ENCODE measurements at regions not wholly inside any gene's neighbourhood (a gene's known extent, or its start where the extent isn't known, plus 50 kb on each side); places are given as distances from the start of the nearest gene placed in this dataset.

GRCh38 chr4:159487284-159487747 is 384.4 kb downstream of the RAPGEF2 start:
- ChIA-PET CTCF (interaction anchor here (0.7 to 2.2 kb wide), 10 partner anchors 9 to 729 kb away, joined by 3 to 21 read pairs (median 3); no protein-coding TSS in a partner anchor), POLR2A (no interaction called here)
- Mint-ChIP-seq H3K27ac (no peak overlapping the region), H3K36me3 (no peaks in the 10 kb centered on the region), H3K4me3 (no peak overlapping the region), H3K9me3 (no peaks in the 10 kb centered on the region), H3K4me1 (ENCODE audit: low read depth) (no peaks in the 10 kb centered on the region), H3K27me3 (peaks cover 6% of the 10 kb centered on the region)
- peak; percentile 40 for DNase-seq
- intact Hi-C loops (cut with micrococcal nuclease) = no loop called here

DNA sequence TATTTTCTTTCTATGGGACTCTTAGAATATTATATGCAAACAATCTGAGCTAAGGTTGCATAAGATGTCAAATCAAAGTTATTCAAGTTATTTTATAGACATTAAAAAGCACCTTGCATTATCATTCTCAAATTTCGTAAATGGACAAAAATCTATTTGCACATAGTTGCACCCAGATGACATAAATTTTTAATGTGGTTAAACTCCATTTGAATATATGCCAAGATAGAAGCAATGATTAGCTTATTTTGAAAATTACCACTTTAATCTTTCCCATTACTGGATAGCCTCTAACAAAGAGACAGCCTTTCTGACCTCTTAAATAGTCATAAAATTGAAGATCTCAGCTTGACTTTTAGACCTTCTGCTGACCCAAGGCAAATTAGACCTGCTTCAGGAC is 386.8 kb downstream of the RAPGEF2 start:
- H3K27me3 Mint-ChIP-seq = no peaks in the 10 kb centered on the region
- intact Hi-C loops (cut with micrococcal nuclease) = no loop called here

GRCh38 chr4:159495515-159496236 is 392.8 kb downstream of the RAPGEF2 start:
- Mint-ChIP-seq H3K36me3 (no peaks in the 10 kb centered on the region), H3K4me1 (ENCODE audit: low read depth) (no peaks in the 10 kb centered on the region), H3K9me3 (no peaks in the 10 kb centered on the region), H3K27me3 (no peaks in the 10 kb centered on the region), H3K4me3 (no peak overlapping the region), H3K27ac (no peak overlapping the region)
- ChIA-PET CTCF (interaction anchor here (3.2 kb wide), 1 partner anchor 9 kb away, joined by 21 read pairs; no protein-coding TSS in a partner anchor), POLR2A (no interaction called here)
- intact Hi-C loops (cut with micrococcal nuclease) = no loop called here
- DNase-seq = no peak

More for the DNA sequence above, 386.8 kb downstream of the RAPGEF2 start:
- no peaks in the 10 kb centered on the region for H3K36me3 Mint-ChIP-seq
- H3K4me3 Mint-ChIP-seq = no peak overlapping the region
- ChIA-PET POLR2A (no interaction called here), CTCF (no interaction called here)
- H3K4me1 Mint-ChIP-seq (ENCODE audit: low read depth) = no peaks in the 10 kb centered on the region
- H3K9me3 Mint-ChIP-seq = no peaks in the 10 kb centered on the region
- H3K27ac Mint-ChIP-seq = no peak overlapping the region
- no peak for DNase-seq

DNA sequence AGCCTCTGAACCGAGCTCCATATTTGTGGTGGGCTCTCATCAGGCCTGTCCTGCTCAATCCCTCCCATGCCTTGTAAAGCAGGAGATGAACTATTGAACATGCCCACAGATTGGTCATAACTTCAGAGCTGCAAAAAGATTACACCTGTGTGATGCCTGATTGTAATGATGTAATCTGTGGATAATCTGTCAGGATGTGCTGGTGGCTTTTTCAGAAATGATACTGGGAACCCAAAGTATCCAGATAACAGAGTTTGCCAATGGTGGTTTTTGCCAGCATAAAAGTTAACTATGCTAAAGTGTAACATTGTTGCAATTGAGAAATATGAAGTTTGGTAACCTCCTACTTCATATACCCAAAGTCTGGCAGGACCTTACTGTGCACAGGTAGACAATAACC is 393.4 kb downstream of the RAPGEF2 start:
- no peak overlapping the region for H3K27ac Mint-ChIP-seq
- no peaks in the 10 kb centered on the region for H3K36me3 Mint-ChIP-seq
- no peak for DNase-seq
- ChIA-PET POLR2A (no interaction called here), CTCF (interaction anchor here (3.2 kb wide), 1 partner anchor 9 kb away, joined by 21 read pairs; no protein-coding TSS in a partner anchor)
- no peak overlapping the region for H3K4me3 Mint-ChIP-seq
- no peaks in the 10 kb centered on the region for H3K9me3 Mint-ChIP-seq
- intact Hi-C loops (cut with micrococcal nuclease) = no loop called here
- no peaks in the 10 kb centered on the region for H3K27me3 Mint-ChIP-seq
- H3K4me1 Mint-ChIP-seq (ENCODE audit: low read depth) = no peaks in the 10 kb centered on the region

DNA sequence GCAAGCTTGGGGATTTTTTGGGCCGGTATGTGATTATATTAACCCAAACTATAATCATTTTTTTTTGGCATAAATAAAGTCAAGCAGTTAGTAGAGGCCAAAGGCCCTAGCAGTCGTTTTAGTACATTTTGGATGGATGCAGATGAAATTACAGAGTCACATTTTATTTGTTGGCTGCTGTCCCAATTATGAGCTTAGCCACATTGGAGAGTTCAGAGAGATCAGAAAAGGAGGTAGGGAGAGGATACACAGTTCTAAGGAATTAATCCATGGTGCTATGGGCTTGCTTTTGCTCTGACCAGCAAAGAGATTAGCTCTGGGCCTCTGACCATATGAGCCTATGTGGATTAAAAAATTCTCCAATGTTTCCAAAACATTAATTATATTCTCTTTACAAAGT is 395.1 kb downstream of the RAPGEF2 start:
- DNase-seq = no peak
- Mint-ChIP-seq H3K36me3 (no peaks in the 10 kb centered on the region), H3K4me3 (no peak overlapping the region), H3K27ac (no peak overlapping the region), H3K9me3 (no peaks in the 10 kb centered on the region), H3K27me3 (no peaks in the 10 kb centered on the region), H3K4me1 (ENCODE audit: low read depth) (no peaks in the 10 kb centered on the region)
- CTCF ChIA-PET = interaction anchor here (3.2 kb wide), 1 partner anchor 11 kb away, joined by 21 read pairs; no protein-coding TSS in a partner anchor
- POLR2A ChIA-PET = no interaction called here
- intact Hi-C loops (cut with micrococcal nuclease) = no loop called here

- no peaks in the 10 kb centered on the region for H3K9me3 Mint-ChIP-seq
Observed at GRCh38 chr4:159498446-159499115, 395.7 kb downstream of the RAPGEF2 start.

DNA sequence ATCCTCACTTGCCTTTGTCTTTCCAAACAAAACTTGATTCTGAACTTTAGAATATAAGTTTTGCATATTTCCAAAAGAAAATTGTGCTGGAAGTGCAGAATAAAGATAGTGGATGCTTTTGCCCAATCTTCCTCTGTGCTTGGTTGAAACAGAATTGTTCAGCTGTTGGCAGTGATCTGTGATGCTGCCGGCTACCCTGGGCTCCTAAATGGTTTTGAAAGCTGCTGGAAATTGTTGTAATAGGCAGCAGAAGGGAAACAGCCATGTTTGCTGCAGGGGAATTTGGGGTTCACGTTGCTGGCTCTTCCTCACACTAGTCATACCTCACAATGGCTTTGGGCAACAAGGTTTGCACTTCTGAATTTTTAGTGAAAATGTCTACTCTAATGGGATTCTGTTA is 398.0 kb downstream of the RAPGEF2 start:
- Mint-ChIP-seq H3K27me3 (peaks cover 5% of the 10 kb centered on the region), H3K27ac (no peak overlapping the region), H3K4me3 (no peak overlapping the region), H3K36me3 (no peaks in the 10 kb centered on the region), H3K9me3 (no peaks in the 10 kb centered on the region), H3K4me1 (ENCODE audit: low read depth) (no peaks in the 10 kb centered on the region)
- no peak for DNase-seq
- intact Hi-C loops (cut with micrococcal nuclease) = no loop called here
- ChIA-PET CTCF (no interaction called here), POLR2A (no interaction called here)

More at GRCh38 chr4:159498446-159499115, 395.7 kb downstream of the RAPGEF2 start:
- CTCF ChIA-PET = interaction anchor here (3.2 kb wide), 1 partner anchor 12 kb away, joined by 21 read pairs; no protein-coding TSS in a partner anchor
- POLR2A ChIA-PET = no interaction called here
- intact Hi-C loops (cut with micrococcal nuclease) = no loop called here
- H3K27me3 Mint-ChIP-seq = no peaks in the 10 kb centered on the region
- H3K36me3 Mint-ChIP-seq = no peaks in the 10 kb centered on the region
- H3K4me1 Mint-ChIP-seq (ENCODE audit: low read depth) = no peaks in the 10 kb centered on the region
- DNase-seq = no peak
- no peak overlapping the region for H3K4me3 Mint-ChIP-seq
- H3K27ac Mint-ChIP-seq = no peak overlapping the region

DNA sequence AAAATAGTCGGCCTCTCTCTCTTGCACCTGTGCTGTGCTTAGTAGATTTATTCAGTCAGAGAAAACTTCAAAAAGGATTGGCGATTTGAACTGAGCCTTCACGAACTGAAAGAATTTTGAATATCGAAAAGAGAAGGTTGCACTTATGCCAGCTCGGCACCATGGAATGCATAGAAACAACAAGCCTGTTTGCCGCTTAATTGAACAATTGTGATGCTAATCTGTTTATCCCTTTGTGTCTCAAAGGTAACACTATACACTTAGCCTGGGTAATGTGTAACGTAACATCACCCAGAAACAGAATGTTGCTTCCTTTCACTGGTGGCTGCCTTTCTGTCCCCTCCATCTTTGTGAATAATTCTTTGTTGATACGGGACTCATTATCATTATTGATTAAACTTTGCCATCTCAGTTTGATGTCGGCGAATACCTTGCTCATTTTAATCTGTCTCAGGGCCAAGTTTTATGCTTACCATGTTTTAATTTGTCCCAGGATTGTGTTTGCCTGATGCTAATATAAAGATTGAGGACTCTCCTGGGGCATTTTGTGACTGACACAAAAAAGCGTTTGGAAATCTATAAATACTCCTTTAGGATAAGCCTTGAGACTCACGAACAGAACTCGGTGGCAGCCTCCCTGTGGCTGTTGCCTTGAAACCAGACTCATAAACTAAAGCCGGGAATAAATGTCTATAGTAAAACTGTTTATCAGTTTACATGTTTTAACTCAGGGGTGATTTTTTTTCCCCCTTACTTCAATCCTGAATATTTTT is 400.5 kb downstream of the RAPGEF2 start:
- POLR2A ChIA-PET = no interaction called here
- no peak overlapping the region for H3K4me3 Mint-ChIP-seq
- H3K4me1 Mint-ChIP-seq (ENCODE audit: low read depth) = no peaks in the 10 kb centered on the region
- H3K36me3 Mint-ChIP-seq = no peaks in the 10 kb centered on the region
- H3K27ac Mint-ChIP-seq = no peak overlapping the region
- intact Hi-C loops (cut with micrococcal nuclease) = no loop called here
- no peaks in the 10 kb centered on the region for H3K9me3 Mint-ChIP-seq
- H3K27me3 Mint-ChIP-seq = peaks cover 5% of the 10 kb centered on the region
- no peak for DNase-seq
- CTCF ChIA-PET = no interaction called here

- ChIA-PET CTCF (no interaction called here), POLR2A (no interaction called here)
- no peak overlapping the region for H3K4me3 Mint-ChIP-seq
- no peaks in the 10 kb centered on the region for H3K4me1 Mint-ChIP-seq (ENCODE audit: low read depth)
- intact Hi-C loops (cut with micrococcal nuclease) = no loop called here
- DNase-seq = no peak
- no peaks in the 10 kb centered on the region for H3K36me3 Mint-ChIP-seq
- H3K27ac Mint-ChIP-seq = no peak overlapping the region
- H3K9me3 Mint-ChIP-seq = no peaks in the 10 kb centered on the region
- peaks cover 5% of the 10 kb centered on the region for H3K27me3 Mint-ChIP-seq
Observed at GRCh38 chr4:159504684-159505083, 401.8 kb downstream of the RAPGEF2 start.

- H3K4me1 Mint-ChIP-seq (ENCODE audit: low read depth) = no peaks in the 10 kb centered on the region
- no peak overlapping the region for H3K4me3 Mint-ChIP-seq
- CTCF ChIA-PET = interaction anchor here (1.3 kb wide), 1 partner anchor 19 kb away, joined by 4 read pairs; no protein-coding TSS in a partner anchor
- no peaks in the 10 kb centered on the region for H3K36me3 Mint-ChIP-seq
- peaks cover 5% of the 10 kb centered on the region for H3K27me3 Mint-ChIP-seq
- no peaks in the 10 kb centered on the region for H3K9me3 Mint-ChIP-seq
- POLR2A ChIA-PET = no interaction called here
- no peak overlapping the region for H3K27ac Mint-ChIP-seq
- intact Hi-C loops (cut with micrococcal nuclease) = no loop called here
- DNase-seq = no peak
Observed at GRCh38 chr4:159505266-159505975, 402.5 kb downstream of the RAPGEF2 start.

- ChIA-PET CTCF (interaction anchor here (0.7 kb wide), 1 partner anchor 75 kb away, joined by 3 read pairs; no protein-coding TSS in a partner anchor), POLR2A (no interaction called here)
- H3K27me3 Mint-ChIP-seq = peaks cover 5% of the 10 kb centered on the region
- H3K36me3 Mint-ChIP-seq = no peaks in the 10 kb centered on the region
- H3K27ac Mint-ChIP-seq = no peak overlapping the region
- no peak overlapping the region for H3K4me3 Mint-ChIP-seq
- intact Hi-C loops (cut with micrococcal nuclease) = no loop called here
- DNase-seq = no peak
- H3K9me3 Mint-ChIP-seq = no peaks in the 10 kb centered on the region
- H3K4me1 Mint-ChIP-seq (ENCODE audit: low read depth) = no peaks in the 10 kb centered on the region
Observed at GRCh38 chr4:159506801-159507517, 404.1 kb downstream of the RAPGEF2 start.

Measured in activated CD4-positive, alpha-beta memory T cell treated with anti-CD3 and anti-CD28 coated beads for 36 hours (primary cell).